K562 (cell line): ENCODE measurements at regions not wholly inside any gene's neighbourhood (a gene's known extent, or its start where the extent isn't known, plus 50 kb on each side); places are given as distances from the start of the nearest gene placed in this dataset.

ENCODE experiments used
- ATAC-seq: fragments of 200-7000 bp; cut with Tn5 transposase; 3 replicates; pipeline ENCODE4 v1.9.1; 2020; ENCODE audit warnings: moderate library complexity
- BruUV-seq: library from RNA; stranded (reverse); fragments of 400-500 nt; replicated peaks from 2 replicates; lab custom pipeline; 2021; lab: Mats Ljungman, UMichigan
- CTCF ChIA-PET: fragments of 300-600 bp; formaldehyde crosslinking; extraction: SDS; loops from one replicate; lab custom pipeline; 2021; ENCODE audit warnings: low intra/inter-chr PET ratio; lab: Yijun Ruan, JAX
- POLR2A ChIA-PET: fragments of 300-600, 350-650 bp; sonication (Branson Sonifier 250); formaldehyde crosslinking; extraction: SDS; loops from one replicate; lab custom pipeline; 2021; ENCODE audit warnings: antibody characterized with exemption, inconsistent platforms; lab: Yijun Ruan, JAX
- DNase-seq, 4 experiments: peaks; one replicate each; pipeline versions ENCODE4 v3.0.0 to v3.0.0-alpha.2; 2011 to 2018; ENCODE audit warnings: low spot score in 3 of 4, mixed read lengths in 3 of 4; ENCODE audit errors: extremely low read depth in 1 of 4
- FAIRE-seq: peaks from 2 replicates; lab custom pipeline; 2011; peaks lifted over from hg19 to GRCh38; lab: Jason Lieb, UNC
- H2AFZ ChIP-seq: 2 replicates; pipeline ENCODE4 v1.6.0; 2011; ENCODE audit warnings: low read depth, low read length, control low read depth, inconsistent platforms
- H3K27ac ChIP-seq: fragments of 200-600 bp; 3 replicates; pipeline ENCODE4 v1.8.0; 2011; ENCODE audit warnings: low read depth, mild to moderate bottlenecking, control low read depth, inconsistent platforms, low read length, moderate library complexity, mixed read lengths; ENCODE audit errors: extremely low read depth
- H3K27me3 ChIP-seq, 2 experiments: fragments of 300-600 bp in 1 of 2; 2 replicates in 1 of 2; 3 replicates in 1 of 2; pipeline versions ENCODE4 v1.6.0 to v1.8.0; 2011; ENCODE audit warnings: inconsistent platforms in 2 of 2, low read length in 2 of 2, mild to moderate bottlenecking in 1 of 2, mixed read lengths in 1 of 2, moderate library complexity in 1 of 2; ENCODE audit not compliant: control insufficient read depth in 2 of 2, insufficient read depth in 2 of 2
- H3K36me3 ChIP-seq: fragments of 300-600 bp; 3 replicates; pipeline ENCODE4 v1.8.0; 2011; ENCODE audit warnings: mild to moderate bottlenecking, low read length, inconsistent platforms; ENCODE audit not compliant: control insufficient read depth, insufficient read depth
- H3K4me1 ChIP-seq, 2 experiments: fragments of 200-600 bp in 1 of 2; replicated peaks in 1 of 2; 2 replicates in 1 of 2; 3 replicates in 1 of 2; pipeline versions ENCODE4 v1.5.1 to v1.8.0; 2011; ENCODE audit warnings: inconsistent platforms in 2 of 2, low read length in 2 of 2, mild to moderate bottlenecking in 1 of 2, mixed read lengths in 1 of 2, moderate library complexity in 1 of 2; ENCODE audit not compliant: control insufficient read depth in 2 of 2, insufficient read depth in 2 of 2
- H3K4me2 ChIP-seq: 2 replicates; pipeline ENCODE4 v1.6.1; 2011; ENCODE audit warnings: low read length, control low read depth, inconsistent platforms, mixed read lengths; ENCODE audit not compliant: insufficient read depth
- H3K4me3 ChIP-seq: fragments of 200-600 bp; sonication (generic), shearing (Covaris generic); 2 replicates; pipeline ENCODE4 v1.5.1; 2016; ENCODE audit warnings: control low read depth, inconsistent platforms
- H3K79me2 ChIP-seq: fragments of 200-600 bp; 3 replicates; pipeline ENCODE4 v1.8.0; 2011; ENCODE audit warnings: low read length, inconsistent platforms; ENCODE audit not compliant: control insufficient read depth, insufficient read depth
- H3K9ac ChIP-seq, 2 experiments: 2 replicates each; pipeline versions ENCODE4 v1.6.0 to v1.6.1; 2011; ENCODE audit warnings: low read depth in 2 of 2, low read length in 2 of 2, control low read depth in 1 of 2, inconsistent platforms in 1 of 2, mild to moderate bottlenecking in 1 of 2, mixed read lengths in 1 of 2; ENCODE audit not compliant: insufficient read depth in 1 of 2
- H3K9me1 ChIP-seq: one replicate; pipeline ENCODE4 v1.6.0; 2011; ENCODE audit warnings: inconsistent platforms, mild to moderate bottlenecking, low read length, moderate library complexity; ENCODE audit not compliant: control insufficient read depth, insufficient read depth
- H3K9me3 ChIP-seq: replicated peaks from 2 replicates; pipeline ENCODE4 v1.5.1; 2011; ENCODE audit warnings: low read depth, low read length, inconsistent platforms; ENCODE audit not compliant: control insufficient read depth, insufficient read depth
- H4K20me1 ChIP-seq: replicated peaks from 2 replicates; pipeline ENCODE4 v1.6.1; 2011; ENCODE audit warnings: low read length, inconsistent platforms, mixed read lengths; ENCODE audit not compliant: control insufficient read depth, insufficient read depth
- CHD1 ChIP-seq: fragments of 200-600 bp; sonication (generic); IDR thresholded peaks from one replicate; pipeline ENCODE4 v1.6.1; 2012; ENCODE audit warnings: mild to moderate bottlenecking, moderate library complexity, low read length, inconsistent platforms
- CTBP1 ChIP-seq: fragments of 450-650 bp; IDR thresholded peaks from 2 replicates; pipeline ENCODE4 v1.6.1; 2016; ENCODE audit warnings: borderline replicate concordance
- HDGF ChIP-seq: fragments of 450-650 bp; IDR thresholded peaks from 2 replicates; pipeline ENCODE4 v1.6.1; 2016
- HMGN3 ChIP-seq: IDR thresholded peaks from 2 replicates; pipeline ENCODE4 v1.6.1; 2011; ENCODE audit warnings: borderline replicate concordance, low read depth, mild to moderate bottlenecking, mixed read lengths, low read length; ENCODE audit not compliant: insufficient read length; ENCODE audit errors: extremely low read depth
- HOXB6 ChIP-seq: fragments of 250-450 bp; sonication (Bioruptor Pico); IDR thresholded peaks from 2 replicates; pipeline ENCODE4 v1.5.1; 2022; ENCODE audit warnings: mild to moderate bottlenecking, borderline replicate concordance
- KLF16 ChIP-seq: IDR thresholded peaks from 2 replicates; pipeline ENCODE4 v1.6.1; 2016; ENCODE audit warnings: antibody characterized with exemption
- MAFK ChIP-seq: IDR thresholded peaks from 2 replicates; pipeline ENCODE4 v1.6.1; 2011; ENCODE audit warnings: low read length, improper control_type of control experiment
- PTTG1 ChIP-seq: fragments of 450-650 bp; IDR thresholded peaks from 2 replicates; pipeline ENCODE4 v1.6.1; 2016; ENCODE audit warnings: low read depth, mild to moderate bottlenecking, missing genetic modification characterization, missing compliant biosample characterization
- SAP30 ChIP-seq: fragments of 200-600 bp; sonication (generic); IDR thresholded peaks from 2 replicates; pipeline ENCODE4 v1.6.1; 2012; ENCODE audit warnings: borderline replicate concordance, low read depth, mild to moderate bottlenecking, moderate library complexity, low read length, control low read depth, inconsistent platforms; ENCODE audit not compliant: insufficient read depth, poor library complexity, severe bottlenecking
- TOE1 ChIP-seq, 2 experiments: fragments of 450-650 bp in 1 of 2; sonication (generic) in 1 of 2; formaldehyde crosslinking in 1 of 2; IDR thresholded peaks; 2 replicates each; pipeline versions ENCODE4 v1.7.1 to v1.8.0; 2016 to 2022; ENCODE audit warnings: borderline replicate concordance in 2 of 2, mild to moderate bottlenecking in 2 of 2, antibody characterized with exemption in 1 of 2, inconsistent platforms in 1 of 2, low read depth in 1 of 2, missing genetic modification reagents in 1 of 2, moderate library complexity in 1 of 2
- ZBTB7A ChIP-seq: IDR thresholded peaks from 2 replicates; pipeline ENCODE4 v1.6.1; 2011; ENCODE audit warnings: low read depth, mild to moderate bottlenecking, low read length, moderate library complexity, borderline replicate concordance; ENCODE audit not compliant: control insufficient read depth
- ZBTB8A ChIP-seq: fragments of 450-650 bp; IDR thresholded peaks from 2 replicates; pipeline ENCODE4 v1.6.1; 2018; ENCODE audit warnings: mild to moderate bottlenecking, moderate library complexity; ENCODE audit not compliant: partially characterized antibody
- ZNF384 ChIP-seq: IDR thresholded peaks from 2 replicates; pipeline ENCODE4 v1.6.1; 2012; ENCODE audit warnings: low read depth, low read length, improper control_type of control experiment
- ZNF717 ChIP-seq: fragments of 250-450 bp; sonication (Bioruptor Pico); IDR thresholded peaks from 2 replicates; pipeline ENCODE4 v1.5.0; 2021
- WGBS: fragments of 100-300 bp; shearing (Covaris generic); methylation state at CpG from one replicate; pipeline ENCODE4 v1.1.6; 2016; ENCODE audit warnings: low coverage, mixed read lengths; ENCODE audit not compliant: insufficient coverage; ENCODE audit errors: missing lambda C conversion rate; 5-methylcytosine and 5-hydroxymethylcytosine counted together
- in situ Hi-C: fragments of 300-500 bp; cut with MboI; formaldehyde crosslinking; loops from 4 replicates; pipeline ENCODE4 v1.15.0; 2018; ENCODE audit warnings: inconsistent platforms, mixed read lengths
- intact Hi-C: fragments of 100-400 bp; cut with micrococcal nuclease; formaldehyde crosslinking; loops from 2 replicates; pipeline ENCODE4 v1.14.2; 2022

- TF ChIP-seq SAP30 (no peak), HDGF (0 out of 2 replicates have a peak, but pooled peaks have one; percentile 61), TOE1 (IDR thresholded peaks at IDR 0.05; ENCODE audit: borderline replicate concordance) (peak; percentile 39; the same call in 1 of the 2 replicates), TOE1 (CRISPR knock-in tag; IDR thresholded peaks at IDR 0.05; ENCODE audit: borderline replicate concordance, low read depth) (no peak), MAFK (peak; percentile 55; the same call in 1 of the 2 replicates), HMGN3 (no peak), CTBP1 (peak; percentile 59; the same call in 1 of the 2 replicates)
These were observed 179.3 kb downstream of the GLI2 start (continued) for GRCh38 chr2:120914839-120915521.

DNA sequence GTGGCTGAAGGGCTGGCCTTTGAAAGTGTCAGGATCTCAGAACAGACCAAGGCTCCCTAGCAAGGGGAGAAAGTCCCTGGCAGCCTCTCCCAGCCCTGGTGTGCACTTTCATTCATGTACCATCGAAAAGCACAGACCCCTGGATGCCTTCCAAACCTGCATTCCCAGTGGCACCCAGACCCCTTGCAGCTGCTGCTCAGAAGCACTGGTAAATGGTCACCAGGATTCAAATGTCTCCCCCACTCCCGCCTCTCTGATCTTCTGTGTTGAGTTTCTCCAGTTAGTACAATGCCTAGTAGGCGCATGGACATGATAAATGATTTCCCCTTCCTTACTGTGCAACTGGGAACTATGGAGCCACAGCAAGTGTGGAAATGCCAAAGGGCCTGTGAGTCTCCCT lies 180.0 kb downstream of the GLI2 start:
- 76% methylated on average over 3 of the region's 3 CpGs for WGBS
- H3K9me1 ChIP-seq: peaks cover 7% of the 10 kb centered on the region
- BruUV-seq: no TSS peak
- FAIRE-seq: no peak
- peaks cover 7 to 44% of the 10 kb centered on the region in 2 experiments; a peak in 4 of 5 replicates for H3K27me3 ChIP-seq
- H3K79me2 ChIP-seq: no peaks in the 10 kb centered on the region
- H3K36me3 ChIP-seq: no peaks in the 10 kb centered on the region
- no peak overlapping the region for H2AFZ ChIP-seq
- in situ Hi-C loops (no loop called here), intact Hi-C loops (no loop called here)
- H3K27ac ChIP-seq: no peak overlapping the region
- DNase-seq: no peak
- peaks cover 19 to 34% of the 10 kb centered on the region in 2 experiments; a peak in 4 of 5 replicates for H3K4me1 ChIP-seq
- H3K9ac ChIP-seq: no peak overlapping the region
- CTCF ChIA-PET: no interaction called here
- no peaks in the 10 kb centered on the region; the same call in none of the 2 replicates for H4K20me1 ChIP-seq
- TF ChIP-seq PTTG1 (tag) (no peak), HOXB6 (CRISPR knock-in tag) (no peak), ZBTB7A (no peak), ZNF717 (no peak), ZNF384 (no peak), KLF16 (no peak), CHD1 (no peak), HMGN3 (no peak), ZBTB8A (no peak)
- POLR2A ChIA-PET: interaction anchor here (0.6 kb wide), 1 partner anchor 467 kb away, joined by 3 read pairs; no protein-coding TSS in a partner anchor
- no peak for ATAC-seq
- H3K4me3 ChIP-seq: no peak overlapping the region
- H3K9me3 ChIP-seq: no peaks in the 10 kb centered on the region
- H3K4me2 ChIP-seq: no peak overlapping the region
